ENCODE measurements at regions not wholly inside any gene's neighbourhood (a gene's known extent, or its start where the extent isn't known, plus 50 kb on each side); places are given as distances from the start of the nearest gene placed in this dataset.

DNA sequence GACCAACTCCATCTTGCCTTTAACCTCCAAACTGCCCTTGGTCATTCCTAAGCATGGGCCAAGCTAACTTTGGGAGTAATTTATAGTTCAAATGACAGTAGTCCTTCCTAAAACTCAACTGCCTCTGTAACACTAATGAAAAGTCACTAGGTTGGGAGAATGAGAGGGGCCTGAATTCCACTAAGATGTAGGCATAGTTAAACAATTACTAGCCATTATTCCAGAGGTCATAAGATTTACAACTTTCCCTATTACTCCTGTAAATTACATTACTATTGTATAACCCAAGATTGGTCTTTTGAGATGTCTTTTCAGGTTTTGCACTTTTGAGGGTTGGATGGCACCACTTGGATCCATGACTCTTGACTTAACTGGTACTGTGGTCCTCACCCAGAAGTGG lies 94.6 kb downstream of the SPP2 start:
- Histone ChIP-seq H3K4me1 (replicated peaks in 1 of 2) (no peaks in the 10 kb centered on the region), H3K27me3 (no peaks in the 10 kb centered on the region), H3K4me3 (no peak overlapping the region), H3K27ac (no peak overlapping the region), H3K9me3 (replicated peaks in 1 of 3) (no peaks in the 10 kb centered on the region), H3K36me3 (replicated peaks in 1 of 2) (no peaks in the 10 kb centered on the region)
- TF ChIP-seq POLR2A (IDR thresholded peaks at IDR 0.05) = no peak
- TF ChIP-seq, protein P1, sequence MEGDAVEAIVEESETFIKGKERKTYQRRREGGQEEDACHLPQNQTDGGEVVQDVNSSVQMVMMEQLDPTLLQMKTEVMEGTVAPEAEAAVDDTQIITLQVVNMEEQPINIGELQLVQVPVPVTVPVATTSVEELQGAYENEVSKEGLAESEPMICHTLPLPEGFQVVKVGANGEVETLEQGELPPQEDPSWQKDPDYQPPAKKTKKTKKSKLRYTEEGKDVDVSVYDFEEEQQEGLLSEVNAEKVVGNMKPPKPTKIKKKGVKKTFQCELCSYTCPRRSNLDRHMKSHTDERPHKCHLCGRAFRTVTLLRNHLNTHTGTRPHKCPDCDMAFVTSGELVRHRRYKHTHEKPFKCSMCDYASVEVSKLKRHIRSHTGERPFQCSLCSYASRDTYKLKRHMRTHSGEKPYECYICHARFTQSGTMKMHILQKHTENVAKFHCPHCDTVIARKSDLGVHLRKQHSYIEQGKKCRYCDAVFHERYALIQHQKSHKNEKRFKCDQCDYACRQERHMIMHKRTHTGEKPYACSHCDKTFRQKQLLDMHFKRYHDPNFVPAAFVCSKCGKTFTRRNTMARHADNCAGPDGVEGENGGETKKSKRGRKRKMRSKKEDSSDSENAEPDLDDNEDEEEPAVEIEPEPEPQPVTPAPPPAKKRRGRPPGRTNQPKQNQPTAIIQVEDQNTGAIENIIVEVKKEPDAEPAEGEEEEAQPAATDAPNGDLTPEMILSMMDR (IDR thresholded peaks at IDR 0.05) = no peak
- intact Hi-C loops (cut with DNase I) = loop anchor here in 1 of 2 donors (10.0 kb wide), 1 partner anchor 140 kb away; no protein-coding TSS in a partner anchor
- DNase-seq = no peak

DNA sequence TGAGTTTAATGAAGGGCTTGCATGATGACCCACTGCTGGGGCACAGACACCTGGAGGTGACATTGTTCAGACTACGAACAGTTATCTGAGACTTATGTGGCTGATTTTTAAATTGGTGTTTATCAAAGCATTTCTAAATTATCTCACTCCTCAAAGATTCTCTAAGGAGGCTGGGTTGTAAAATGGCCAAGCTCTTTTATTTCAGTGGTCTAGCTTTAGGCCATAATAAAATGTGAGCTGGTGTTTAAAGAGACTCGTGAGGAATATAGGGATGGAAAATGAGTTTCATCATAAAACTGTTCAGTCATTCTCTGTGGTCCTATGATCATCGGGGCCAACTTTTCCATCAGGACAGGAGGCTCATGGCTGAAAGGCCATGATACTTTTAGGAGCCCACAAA lies 93.4 kb downstream of the SPP2 start:
- no peaks in the 10 kb centered on the region for H3K27me3 ChIP-seq
- no peaks in the 10 kb centered on the region for H3K9me3 ChIP-seq (replicated peaks in 1 of 3)
- H3K36me3 ChIP-seq (replicated peaks in 1 of 2) = no peaks in the 10 kb centered on the region
- TF ChIP-seq POLR2A (IDR thresholded peaks at IDR 0.05) = no peak
- TF ChIP-seq, protein P1 (IDR thresholded peaks at IDR 0.05) = no peak
- H3K4me3 ChIP-seq = no peak overlapping the region
- intact Hi-C loops (cut with DNase I) = loop anchor here in 1 of 2 donors (10.0 kb wide), 1 partner anchor 141 kb away; no protein-coding TSS in a partner anchor
- WGBS, 4 donors = 89 to 93% (median 90%) methylated on average over 3 of the region's 3 CpGs
- H3K4me1 ChIP-seq (replicated peaks in 1 of 2) = no peaks in the 10 kb centered on the region
- no peak for DNase-seq
- no peak overlapping the region for H3K27ac ChIP-seq

DNA sequence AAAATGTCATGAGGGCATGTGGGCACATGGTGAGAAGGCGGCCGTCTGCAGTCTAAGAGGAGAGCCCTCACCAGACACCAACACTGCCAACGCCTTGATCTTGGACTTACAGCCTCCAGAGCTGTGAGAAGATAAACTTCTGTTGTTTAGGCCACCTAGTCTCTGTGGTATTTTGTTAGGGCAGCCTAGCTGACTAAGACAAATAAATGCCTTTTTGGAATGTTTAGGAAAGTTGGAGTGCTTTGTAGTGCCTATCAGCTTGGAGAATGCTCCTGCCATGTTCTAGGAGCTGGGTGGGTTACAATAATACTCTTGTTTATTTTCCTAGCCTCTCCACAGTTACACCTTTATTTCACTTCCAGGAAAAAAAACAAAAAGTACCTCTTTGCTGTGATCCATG lies 92.0 kb downstream of the SPP2 start:
- H3K27me3 ChIP-seq = no peaks in the 10 kb centered on the region
- TF ChIP-seq POLR2A (IDR thresholded peaks at IDR 0.05) = no peak
- TF ChIP-seq, protein P1 (IDR thresholded peaks at IDR 0.05) = no peak
- H3K4me3 ChIP-seq = no peak overlapping the region
- intact Hi-C loops (cut with DNase I) = loop anchor here in 1 of 2 donors (10.0 kb wide), 1 partner anchor 142 kb away; no protein-coding TSS in a partner anchor
- no peaks in the 10 kb centered on the region for H3K4me1 ChIP-seq (replicated peaks in 1 of 2)
- WGBS, 4 donors = 92 to 94% (median 93%) methylated on average over 3 of the region's 3 CpGs
- H3K27ac ChIP-seq = no peak overlapping the region
- H3K36me3 ChIP-seq (replicated peaks in 1 of 2) = no peaks in the 10 kb centered on the region
- H3K9me3 ChIP-seq (replicated peaks in 1 of 3) = no peaks in the 10 kb centered on the region
- DNase-seq = no peak

DNA sequence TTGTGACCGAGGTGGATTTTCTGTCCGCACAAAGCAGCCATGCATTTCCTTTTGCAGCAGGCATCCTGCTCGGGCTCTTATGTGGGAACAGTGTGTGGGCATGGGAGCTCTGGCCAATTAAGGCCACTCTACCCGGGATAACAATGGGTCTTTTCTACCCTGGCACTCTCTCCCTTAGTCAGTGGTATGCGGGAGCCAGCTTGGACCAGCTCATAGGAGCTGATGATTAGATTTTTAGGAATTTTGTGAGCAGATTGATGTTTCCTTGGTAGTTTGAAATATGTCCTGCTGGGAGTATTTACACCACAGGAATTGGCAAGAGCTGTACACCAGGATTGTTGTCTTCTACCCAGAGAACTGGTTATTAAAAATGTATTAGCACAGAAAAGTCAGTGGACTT lies 89.3 kb downstream of the SPP2 start:
- H3K4me3 ChIP-seq = no peak overlapping the region
- DNase-seq = no peak
- intact Hi-C loops (cut with DNase I) = loop anchor here (5.0 to 10.0 kb wide), 4 partner anchors 145 to 978 kb away; no protein-coding TSS in a partner anchor
- 83 to 90% (median 86%) methylated on average over 5 of the region's 5 CpGs for WGBS, 4 donors
- no peaks in the 10 kb centered on the region for H3K27me3 ChIP-seq
- H3K9me3 ChIP-seq (replicated peaks in 1 of 3) = no peaks in the 10 kb centered on the region
- H3K27ac ChIP-seq = no peak overlapping the region
- TF ChIP-seq, protein P1 (IDR thresholded peaks at IDR 0.05) = no peak
- TF ChIP-seq POLR2A (IDR thresholded peaks at IDR 0.05) = no peak
- H3K36me3 ChIP-seq (replicated peaks in 1 of 2) = no peaks in the 10 kb centered on the region
- no peaks in the 10 kb centered on the region for H3K4me1 ChIP-seq (replicated peaks in 1 of 2)
